ENCODE measurements at regions not wholly inside any gene's neighbourhood (a gene's known extent, or its start where the extent isn't known, plus 50 kb on each side); places are given as distances from the start of the nearest gene placed in this dataset.
"Not testable (repeated sequence)": the region's sequence is repeated elsewhere in the genome, so short reads cannot be mapped to it uniquely, and the experiment has no call there.

GRCh38 chr12:42030588-42030987, 114.1 kb downstream of the GXYLT1 start:
- DNase-seq (ENCODE audit: low read depth in 1 of 2, low spot score in 1 of 2), result no peak

- DNase-seq (ENCODE audit: low read depth in 1 of 2, low spot score in 1 of 2), result no peak
These were observed 117.1 kb downstream of the GXYLT1 start for GRCh38 chr12:42027546-42027945.

- no peak for DNase-seq (ENCODE audit: low read depth in 1 of 2, low spot score in 1 of 2)
These were observed 120.2 kb downstream of the GXYLT1 start for GRCh38 chr12:42024495-42024830.

- DNase-seq (ENCODE audit: low read depth in 1 of 2, low spot score in 1 of 2), result peak; percentile 42 to 51
These were observed 120.8 kb downstream of the GXYLT1 start for GRCh38 chr12:42023733-42024494.

- not testable (repeated sequence) for DNase-seq (ENCODE audit: low read depth in 1 of 2, low spot score in 1 of 2)
These were observed 122.7 kb downstream of the GXYLT1 start for GRCh38 chr12:42021937-42022336.

GRCh38 chr12:42021469-42021868, 123.2 kb downstream of the GXYLT1 start:
- no peak for DNase-seq (ENCODE audit: low read depth in 1 of 2, low spot score in 1 of 2)

- DNase-seq (ENCODE audit: low read depth in 1 of 2, low spot score in 1 of 2), result no peak
These were observed 124.4 kb downstream of the GXYLT1 start for GRCh38 chr12:42020226-42020625.

- no peak for DNase-seq (ENCODE audit: low read depth in 1 of 2, low spot score in 1 of 2)
These were observed 124.9 kb downstream of the GXYLT1 start for GRCh38 chr12:42019746-42020145.

GRCh38 chr12:42017051-42017450, 127.6 kb downstream of the GXYLT1 start:
- no peak for DNase-seq (ENCODE audit: low read depth in 1 of 2, low spot score in 1 of 2)

- no peak for DNase-seq (ENCODE audit: low read depth in 1 of 2, low spot score in 1 of 2)
These were observed 129.6 kb downstream of the GXYLT1 start for GRCh38 chr12:42015051-42015461.

- not testable (repeated sequence) for DNase-seq (ENCODE audit: low read depth in 1 of 2, low spot score in 1 of 2)
These were observed 132.2 kb downstream of the GXYLT1 start for GRCh38 chr12:42012501-42012900.

- DNase-seq (ENCODE audit: low read depth in 1 of 2, low spot score in 1 of 2), result no peak
These were observed 134.0 kb downstream of the GXYLT1 start for GRCh38 chr12:42010715-42011114.

GRCh38 chr12:42010257-42010656, 134.4 kb downstream of the GXYLT1 start:
- no peak for DNase-seq (ENCODE audit: low read depth in 1 of 2, low spot score in 1 of 2)

- DNase-seq (ENCODE audit: low read depth in 1 of 2, low spot score in 1 of 2), result no peak
These were observed 135.7 kb downstream of the GXYLT1 start for GRCh38 chr12:42008996-42009395.

GRCh38 chr12:42003031-42003430, 141.6 kb downstream of the GXYLT1 start:
- no peak for DNase-seq (ENCODE audit: low read depth in 1 of 2, low spot score in 1 of 2)

GRCh38 chr12:42002563-42002962, 142.1 kb downstream of the GXYLT1 start:
- DNase-seq (ENCODE audit: low read depth in 1 of 2, low spot score in 1 of 2), result no peak

- DNase-seq (ENCODE audit: low read depth in 1 of 2, low spot score in 1 of 2), result no peak
These were observed 146.2 kb downstream of the GXYLT1 start for GRCh38 chr12:41998436-41998835.

GRCh38 chr12:41993283-41993682, 151.4 kb downstream of the GXYLT1 start:
- no peak for DNase-seq (ENCODE audit: low read depth in 1 of 2, low spot score in 1 of 2)

- no peak for DNase-seq (ENCODE audit: low read depth in 1 of 2, low spot score in 1 of 2)
These were observed 151.9 kb downstream of the GXYLT1 start for GRCh38 chr12:41992692-41993215.

GRCh38 chr12:41992022-41992421, 152.7 kb downstream of the GXYLT1 start:
- DNase-seq (ENCODE audit: low read depth in 1 of 2, low spot score in 1 of 2), result no peak

GRCh38 chr12:41988715-41989114, 156.0 kb downstream of the GXYLT1 start:
- no peak for DNase-seq (ENCODE audit: low read depth in 1 of 2, low spot score in 1 of 2)

- DNase-seq (ENCODE audit: low read depth in 1 of 2, low spot score in 1 of 2), result not testable (repeated sequence)
These were observed 158.2 kb downstream of the GXYLT1 start for GRCh38 chr12:41986513-41986912.

GRCh38 chr12:41983856-41984255, 160.8 kb downstream of the GXYLT1 start:
- no peak for DNase-seq (ENCODE audit: low read depth in 1 of 2, low spot score in 1 of 2)
